GM23338 (cell line): ENCODE measurements at regions not wholly inside any gene's neighbourhood (a gene's known extent, or its start where the extent isn't known, plus 50 kb on each side); places are given as distances from the start of the nearest gene placed in this dataset.

Experiments used
- ATAC-seq: fragments of 200-7000 bp; cut with Tn5 transposase; 3 replicates; pipeline ENCODE4 v1.9.1; 2020
- DNase-seq: peaks from one replicate; pipeline ENCODE4 v3.0.0-alpha.2; 2015; ENCODE audit warnings: low spot score
- H2AFZ ChIP-seq: fragments of 200-600 bp; sonication (generic); 2 replicates; pipeline ENCODE4 v1.8.0; 2016; ENCODE audit warnings: antibody characterized with exemption, mild to moderate bottlenecking, moderate library complexity
- H3F3A ChIP-seq: fragments of 200-600 bp; sonication (generic); replicated peaks from 2 replicates; pipeline ENCODE4 v1.8.0; 2017; ENCODE audit warnings: antibody characterized with exemption, mixed run types, low read depth
- H3K27ac ChIP-seq: fragments of 200-600 bp; sonication (generic); 2 replicates; pipeline ENCODE4 v1.6.1; 2016; ENCODE audit warnings: low read depth
- H3K27me3 ChIP-seq: fragments of 200-600 bp; sonication (generic); 2 replicates; pipeline ENCODE4 v1.8.0; 2016; ENCODE audit warnings: mild to moderate bottlenecking, mixed run types, moderate library complexity; ENCODE audit not compliant: insufficient read depth
- H3K36me3 ChIP-seq: fragments of 200-600 bp; sonication (generic); 2 replicates; pipeline ENCODE4 v1.8.0; 2016; ENCODE audit warnings: mild to moderate bottlenecking; ENCODE audit not compliant: insufficient read depth
- H3K4me1 ChIP-seq: fragments of 200-600 bp; sonication (generic); 2 replicates; pipeline ENCODE4 v1.8.0; 2016; ENCODE audit warnings: mild to moderate bottlenecking, moderate library complexity; ENCODE audit not compliant: insufficient read depth
- H3K4me2 ChIP-seq: fragments of 200-600 bp; sonication (generic); 2 replicates; pipeline ENCODE4 v1.7.1; 2017; ENCODE audit warnings: mixed run types
- H3K4me3 ChIP-seq: fragments of 200-600 bp; sonication (generic); 2 replicates; pipeline ENCODE4 v1.6.1; 2016; ENCODE audit warnings: mixed run types
- H3K79me2 ChIP-seq: fragments of 200-600 bp; sonication (generic); replicated peaks from 2 replicates; pipeline ENCODE4 v1.8.0; 2017; ENCODE audit warnings: mild to moderate bottlenecking; ENCODE audit not compliant: insufficient read depth
- H3K9me2 ChIP-seq: fragments of 200-600 bp; sonication (generic); 2 replicates; pipeline ENCODE4 v1.8.0; 2017; ENCODE audit not compliant: insufficient read depth
- H4K20me1 ChIP-seq: fragments of 200-600 bp; sonication (generic); replicated peaks from 2 replicates; pipeline ENCODE4 v1.8.0; 2017; ENCODE audit warnings: mild to moderate bottlenecking; ENCODE audit not compliant: insufficient read depth
- H3K27ac Mint-ChIP-seq: 2 replicates; pipeline ENCODE4 v1.8.0; 2020; ENCODE audit warnings: inconsistent platforms, mild to moderate bottlenecking, moderate library complexity, mixed read lengths
- H3K27me3 Mint-ChIP-seq: 3 replicates; pipeline ENCODE4 v1.8.0; 2022; ENCODE audit warnings: low read depth, mild to moderate bottlenecking, moderate library complexity, mixed read lengths, inconsistent platforms; ENCODE audit not compliant: insufficient read depth, poor library complexity
- H3K36me3 Mint-ChIP-seq: 3 replicates; pipeline ENCODE4 v1.8.0; 2021; ENCODE audit warnings: low read depth, mild to moderate bottlenecking, inconsistent platforms, moderate library complexity, mixed read lengths
- H3K4me1 Mint-ChIP-seq: 3 replicates; pipeline ENCODE4 v1.8.0; 2020; ENCODE audit warnings: mild to moderate bottlenecking, inconsistent platforms, mixed read lengths
- H3K4me3 Mint-ChIP-seq: 3 replicates; pipeline ENCODE4 v1.8.0; 2021; ENCODE audit warnings: moderate library complexity, mild to moderate bottlenecking, inconsistent platforms, mixed read lengths
- H3K9me3 Mint-ChIP-seq: 3 replicates; pipeline ENCODE4 v1.8.0; 2020; ENCODE audit warnings: moderate library complexity, mild to moderate bottlenecking, inconsistent platforms, mixed read lengths
- CREB1 ChIP-seq: fragments of 250-450 bp; sonication (Bioruptor Pico); IDR thresholded peaks from 2 replicates; pipeline ENCODE4 v1.5.0; 2020; ENCODE audit warnings: low read depth, mild to moderate bottlenecking, moderate library complexity
- EZH2 ChIP-seq: fragments of 200-600 bp; sonication (generic); IDR thresholded peaks from one replicate; pipeline ENCODE4 v1.8.0; 2017; ENCODE audit warnings: antibody characterized with exemption, mild to moderate bottlenecking, low read depth; ENCODE audit not compliant: unreplicated experiment
- EZH2phosphoT487 ChIP-seq: fragments of 200-600 bp; sonication (generic); IDR thresholded peaks from one replicate; pipeline ENCODE4 v1.8.1; 2018; ENCODE audit warnings: antibody characterized with exemption; ENCODE audit not compliant: unreplicated experiment
- JUNB ChIP-seq: IDR thresholded peaks from one replicate; pipeline ENCODE4 v1.6.1; 2016; ENCODE audit warnings: antibody characterized with exemption; ENCODE audit not compliant: unreplicated experiment
- NANOG ChIP-seq: IDR thresholded peaks from 2 replicates; pipeline ENCODE4 v1.6.1; 2016; ENCODE audit warnings: antibody characterized with exemption, borderline replicate concordance
- POLR2AphosphoS5 ChIP-seq: IDR thresholded peaks from 2 replicates; pipeline ENCODE4 v1.6.1; 2016; ENCODE audit warnings: antibody characterized with exemption, low read depth
- STAT1 ChIP-seq: IDR thresholded peaks from one replicate; pipeline ENCODE4 v1.6.1; 2016; ENCODE audit warnings: antibody characterized with exemption; ENCODE audit not compliant: unreplicated experiment
- ZNF331 ChIP-seq: fragments of 250-450 bp; sonication (Bioruptor Pico); IDR thresholded peaks from 2 replicates; pipeline ENCODE4 v1.5.0; 2020; ENCODE audit warnings: low read depth, mild to moderate bottlenecking, moderate library complexity
- TF ChIP-seq, protein P1 (sequence below): fragments of 250-450 bp; sonication (Bioruptor Pico); IDR thresholded peaks from 2 replicates; pipeline ENCODE4 v1.5.0; 2020; ENCODE audit warnings: mild to moderate bottlenecking, moderate library complexity
- TF ChIP-seq, protein P2 (sequence below), 2 experiments: fragments of 200-600 bp in 1 of 2; sonication (generic) in 1 of 2; conservative IDR thresholded peaks; 2 replicates each; pipeline versions ENCODE4 v1.5.1 to v1.6.1; 2016 to 2017; ENCODE audit warnings: antibody characterized with exemption in 2 of 2, low read depth in 2 of 2, mild to moderate bottlenecking in 2 of 2, moderate library complexity in 1 of 2
- TF ChIP-seq, protein P3 (sequence below): IDR thresholded peaks from one replicate; pipeline ENCODE4 v1.6.1; 2018; ENCODE audit warnings: antibody characterized with exemption; ENCODE audit not compliant: unreplicated experiment
- TF ChIP-seq, protein P4 (sequence below): IDR thresholded peaks from 2 replicates; pipeline ENCODE4 v1.6.1; 2016; ENCODE audit warnings: antibody characterized with exemption

DNA sequence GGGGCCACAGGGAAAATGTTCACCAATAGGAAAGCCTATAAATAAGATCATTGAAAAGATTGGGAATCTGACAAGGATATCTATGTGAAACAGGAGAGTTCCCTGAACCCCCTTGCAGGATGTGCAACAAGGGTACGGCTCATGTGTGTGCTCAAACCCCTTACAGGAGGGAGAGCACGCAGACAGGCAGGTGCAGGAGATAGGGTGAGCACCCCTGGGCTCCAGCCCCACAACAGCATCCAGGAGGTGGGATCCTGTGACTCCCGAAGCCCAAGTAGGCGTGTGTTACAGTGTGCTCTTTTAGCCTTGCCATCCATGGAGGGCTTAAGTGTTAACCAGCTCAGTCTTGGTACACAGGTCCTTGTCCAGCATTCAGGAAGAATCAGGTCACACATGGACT is 204.2 kb downstream of the BMP7 start (continued):
- TF ChIP-seq, protein P1, sequence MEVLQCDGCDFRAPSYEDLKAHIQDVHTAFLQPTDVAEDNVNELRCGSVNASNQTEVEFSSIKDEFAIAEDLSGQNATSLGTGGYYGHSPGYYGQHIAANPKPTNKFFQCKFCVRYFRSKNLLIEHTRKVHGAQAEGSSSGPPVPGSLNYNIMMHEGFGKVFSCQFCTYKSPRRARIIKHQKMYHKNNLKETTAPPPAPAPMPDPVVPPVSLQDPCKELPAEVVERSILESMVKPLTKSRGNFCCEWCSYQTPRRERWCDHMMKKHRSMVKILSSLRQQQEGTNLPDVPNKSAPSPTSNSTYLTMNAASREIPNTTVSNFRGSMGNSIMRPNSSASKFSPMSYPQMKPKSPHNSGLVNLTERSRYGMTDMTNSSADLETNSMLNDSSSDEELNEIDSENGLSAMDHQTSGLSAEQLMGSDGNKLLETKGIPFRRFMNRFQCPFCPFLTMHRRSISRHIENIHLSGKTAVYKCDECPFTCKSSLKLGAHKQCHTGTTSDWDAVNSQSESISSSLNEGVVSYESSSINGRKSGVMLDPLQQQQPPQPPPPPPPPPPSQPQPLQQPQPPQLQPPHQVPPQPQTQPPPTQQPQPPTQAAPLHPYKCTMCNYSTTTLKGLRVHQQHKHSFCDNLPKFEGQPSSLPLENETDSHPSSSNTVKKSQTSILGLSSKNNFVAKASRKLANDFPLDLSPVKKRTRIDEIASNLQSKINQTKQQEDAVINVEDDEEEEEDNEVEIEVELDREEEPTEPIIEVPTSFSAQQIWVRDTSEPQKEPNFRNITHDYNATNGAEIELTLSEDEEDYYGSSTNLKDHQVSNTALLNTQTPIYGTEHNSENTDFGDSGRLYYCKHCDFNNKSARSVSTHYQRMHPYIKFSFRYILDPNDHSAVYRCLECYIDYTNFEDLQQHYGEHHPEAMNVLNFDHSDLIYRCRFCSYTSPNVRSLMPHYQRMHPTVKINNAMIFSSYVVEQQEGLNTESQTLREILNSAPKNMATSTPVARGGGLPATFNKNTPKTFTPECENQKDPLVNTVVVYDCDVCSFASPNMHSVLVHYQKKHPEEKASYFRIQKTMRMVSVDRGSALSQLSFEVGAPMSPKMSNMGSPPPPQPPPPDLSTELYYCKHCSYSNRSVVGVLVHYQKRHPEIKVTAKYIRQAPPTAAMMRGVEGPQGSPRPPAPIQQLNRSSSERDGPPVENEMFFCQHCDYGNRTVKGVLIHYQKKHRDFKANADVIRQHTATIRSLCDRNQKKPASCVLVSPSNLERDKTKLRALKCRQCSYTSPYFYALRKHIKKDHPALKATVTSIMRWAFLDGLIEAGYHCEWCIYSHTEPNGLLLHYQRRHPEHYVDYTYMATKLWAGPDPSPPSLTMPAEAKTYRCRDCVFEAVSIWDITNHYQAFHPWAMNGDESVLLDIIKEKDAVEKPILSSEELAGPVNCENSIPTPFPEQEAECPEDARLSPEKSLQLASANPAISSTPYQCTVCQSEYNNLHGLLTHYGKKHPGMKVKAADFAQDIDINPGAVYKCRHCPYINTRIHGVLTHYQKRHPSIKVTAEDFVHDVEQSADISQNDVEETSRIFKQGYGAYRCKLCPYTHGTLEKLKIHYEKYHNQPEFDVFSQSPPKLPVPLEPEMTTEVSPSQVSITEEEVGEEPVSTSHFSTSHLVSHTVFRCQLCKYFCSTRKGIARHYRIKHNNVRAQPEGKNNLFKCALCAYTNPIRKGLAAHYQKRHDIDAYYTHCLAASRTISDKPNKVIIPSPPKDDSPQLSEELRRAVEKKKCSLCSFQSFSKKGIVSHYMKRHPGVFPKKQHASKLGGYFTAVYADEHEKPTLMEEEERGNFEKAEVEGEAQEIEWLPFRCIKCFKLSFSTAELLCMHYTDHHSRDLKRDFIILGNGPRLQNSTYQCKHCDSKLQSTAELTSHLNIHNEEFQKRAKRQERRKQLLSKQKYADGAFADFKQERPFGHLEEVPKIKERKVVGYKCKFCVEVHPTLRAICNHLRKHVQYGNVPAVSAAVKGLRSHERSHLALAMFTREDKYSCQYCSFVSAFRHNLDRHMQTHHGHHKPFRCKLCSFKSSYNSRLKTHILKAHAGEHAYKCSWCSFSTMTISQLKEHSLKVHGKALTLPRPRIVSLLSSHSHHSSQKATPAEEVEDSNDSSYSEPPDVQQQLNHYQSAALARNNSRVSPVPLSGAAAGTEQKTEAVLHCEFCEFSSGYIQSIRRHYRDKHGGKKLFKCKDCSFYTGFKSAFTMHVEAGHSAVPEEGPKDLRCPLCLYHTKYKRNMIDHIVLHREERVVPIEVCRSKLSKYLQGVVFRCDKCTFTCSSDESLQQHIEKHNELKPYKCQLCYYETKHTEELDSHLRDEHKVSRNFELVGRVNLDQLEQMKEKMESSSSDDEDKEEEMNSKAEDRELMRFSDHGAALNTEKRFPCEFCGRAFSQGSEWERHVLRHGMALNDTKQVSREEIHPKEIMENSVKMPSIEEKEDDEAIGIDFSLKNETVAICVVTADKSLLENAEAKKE (CRISPR knock-in tag), result no peak
- TF ChIP-seq JUNB (no peak), POLR2AphosphoS5 (no peak), EZH2 (no peak), EZH2phosphoT487 (no peak)

DNA sequence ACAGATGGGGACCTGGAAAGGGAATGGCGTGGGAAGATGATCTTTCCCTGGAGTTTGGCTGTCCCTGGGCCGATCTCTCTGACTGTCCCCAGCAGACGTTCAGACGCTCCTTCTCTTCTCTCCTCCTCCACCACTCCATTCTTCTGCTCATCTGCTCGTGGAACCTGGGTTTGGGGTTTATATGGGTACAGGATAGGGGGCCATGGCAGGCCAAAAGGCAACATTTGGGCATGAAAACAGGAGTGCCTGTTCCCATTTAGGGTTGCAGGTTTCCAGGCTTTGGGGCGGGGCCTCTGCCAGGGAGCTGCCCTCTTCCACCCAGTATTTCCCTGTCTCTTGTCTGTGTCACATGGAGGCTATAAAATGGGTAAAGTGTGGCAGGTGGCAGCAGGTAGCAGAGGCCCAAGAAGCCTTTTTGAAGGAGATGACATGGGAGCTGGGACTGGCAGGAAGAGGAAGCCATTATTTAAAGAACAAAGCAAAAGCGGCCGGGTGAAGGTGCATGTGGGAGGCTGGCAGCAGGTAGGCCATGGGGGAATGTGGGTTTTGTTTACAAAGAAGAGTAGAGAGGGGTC is 203.7 kb downstream of the BMP7 start:
- Histone ChIP-seq H3K4me1 (peaks cover 4% of the 10 kb centered on the region), H3K36me3 (no peaks in the 10 kb centered on the region), H2AFZ (no peak overlapping the region), H3K79me2 (no peaks in the 10 kb centered on the region), H4K20me1 (no peaks in the 10 kb centered on the region), H3F3A (no peaks in the 10 kb centered on the region), H3K27ac (no peak overlapping the region), H3K4me2 (no peak overlapping the region), H3K9me2 (no peaks in the 10 kb centered on the region), H3K4me3 (no peak overlapping the region), H3K27me3 (no peaks in the 10 kb centered on the region)
- H3K4me1 Mint-ChIP-seq, result peaks cover 8% of the 10 kb centered on the region
- H3K9me3 Mint-ChIP-seq, result no peaks in the 10 kb centered on the region
- no peaks in the 10 kb centered on the region for H3K27me3 Mint-ChIP-seq
- DNase-seq, result no peak
- no peaks in the 10 kb centered on the region for H3K36me3 Mint-ChIP-seq
- no peak overlapping the region for H3K4me3 Mint-ChIP-seq
- H3K27ac Mint-ChIP-seq, result no peak overlapping the region
- no peak for ATAC-seq
- TF ChIP-seq, protein P2, sequence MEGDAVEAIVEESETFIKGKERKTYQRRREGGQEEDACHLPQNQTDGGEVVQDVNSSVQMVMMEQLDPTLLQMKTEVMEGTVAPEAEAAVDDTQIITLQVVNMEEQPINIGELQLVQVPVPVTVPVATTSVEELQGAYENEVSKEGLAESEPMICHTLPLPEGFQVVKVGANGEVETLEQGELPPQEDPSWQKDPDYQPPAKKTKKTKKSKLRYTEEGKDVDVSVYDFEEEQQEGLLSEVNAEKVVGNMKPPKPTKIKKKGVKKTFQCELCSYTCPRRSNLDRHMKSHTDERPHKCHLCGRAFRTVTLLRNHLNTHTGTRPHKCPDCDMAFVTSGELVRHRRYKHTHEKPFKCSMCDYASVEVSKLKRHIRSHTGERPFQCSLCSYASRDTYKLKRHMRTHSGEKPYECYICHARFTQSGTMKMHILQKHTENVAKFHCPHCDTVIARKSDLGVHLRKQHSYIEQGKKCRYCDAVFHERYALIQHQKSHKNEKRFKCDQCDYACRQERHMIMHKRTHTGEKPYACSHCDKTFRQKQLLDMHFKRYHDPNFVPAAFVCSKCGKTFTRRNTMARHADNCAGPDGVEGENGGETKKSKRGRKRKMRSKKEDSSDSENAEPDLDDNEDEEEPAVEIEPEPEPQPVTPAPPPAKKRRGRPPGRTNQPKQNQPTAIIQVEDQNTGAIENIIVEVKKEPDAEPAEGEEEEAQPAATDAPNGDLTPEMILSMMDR (conservative IDR thresholded peaks at IDR 0.05; ENCODE audit: low read depth in 2 of 2), result no peak
- TF ChIP-seq ZNF331 (CRISPR knock-in tag), result no peak
- no peak for TF ChIP-seq CREB1 (CRISPR knock-in tag)
- TF ChIP-seq POLR2AphosphoS5, result no peak
- TF ChIP-seq STAT1, result no peak
- TF ChIP-seq, protein P3, sequence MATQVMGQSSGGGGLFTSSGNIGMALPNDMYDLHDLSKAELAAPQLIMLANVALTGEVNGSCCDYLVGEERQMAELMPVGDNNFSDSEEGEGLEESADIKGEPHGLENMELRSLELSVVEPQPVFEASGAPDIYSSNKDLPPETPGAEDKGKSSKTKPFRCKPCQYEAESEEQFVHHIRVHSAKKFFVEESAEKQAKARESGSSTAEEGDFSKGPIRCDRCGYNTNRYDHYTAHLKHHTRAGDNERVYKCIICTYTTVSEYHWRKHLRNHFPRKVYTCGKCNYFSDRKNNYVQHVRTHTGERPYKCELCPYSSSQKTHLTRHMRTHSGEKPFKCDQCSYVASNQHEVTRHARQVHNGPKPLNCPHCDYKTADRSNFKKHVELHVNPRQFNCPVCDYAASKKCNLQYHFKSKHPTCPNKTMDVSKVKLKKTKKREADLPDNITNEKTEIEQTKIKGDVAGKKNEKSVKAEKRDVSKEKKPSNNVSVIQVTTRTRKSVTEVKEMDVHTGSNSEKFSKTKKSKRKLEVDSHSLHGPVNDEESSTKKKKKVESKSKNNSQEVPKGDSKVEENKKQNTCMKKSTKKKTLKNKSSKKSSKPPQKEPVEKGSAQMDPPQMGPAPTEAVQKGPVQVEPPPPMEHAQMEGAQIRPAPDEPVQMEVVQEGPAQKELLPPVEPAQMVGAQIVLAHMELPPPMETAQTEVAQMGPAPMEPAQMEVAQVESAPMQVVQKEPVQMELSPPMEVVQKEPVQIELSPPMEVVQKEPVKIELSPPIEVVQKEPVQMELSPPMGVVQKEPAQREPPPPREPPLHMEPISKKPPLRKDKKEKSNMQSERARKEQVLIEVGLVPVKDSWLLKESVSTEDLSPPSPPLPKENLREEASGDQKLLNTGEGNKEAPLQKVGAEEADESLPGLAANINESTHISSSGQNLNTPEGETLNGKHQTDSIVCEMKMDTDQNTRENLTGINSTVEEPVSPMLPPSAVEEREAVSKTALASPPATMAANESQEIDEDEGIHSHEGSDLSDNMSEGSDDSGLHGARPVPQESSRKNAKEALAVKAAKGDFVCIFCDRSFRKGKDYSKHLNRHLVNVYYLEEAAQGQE, result no peak
- TF ChIP-seq EZH2, result no peak
- TF ChIP-seq, protein P4, sequence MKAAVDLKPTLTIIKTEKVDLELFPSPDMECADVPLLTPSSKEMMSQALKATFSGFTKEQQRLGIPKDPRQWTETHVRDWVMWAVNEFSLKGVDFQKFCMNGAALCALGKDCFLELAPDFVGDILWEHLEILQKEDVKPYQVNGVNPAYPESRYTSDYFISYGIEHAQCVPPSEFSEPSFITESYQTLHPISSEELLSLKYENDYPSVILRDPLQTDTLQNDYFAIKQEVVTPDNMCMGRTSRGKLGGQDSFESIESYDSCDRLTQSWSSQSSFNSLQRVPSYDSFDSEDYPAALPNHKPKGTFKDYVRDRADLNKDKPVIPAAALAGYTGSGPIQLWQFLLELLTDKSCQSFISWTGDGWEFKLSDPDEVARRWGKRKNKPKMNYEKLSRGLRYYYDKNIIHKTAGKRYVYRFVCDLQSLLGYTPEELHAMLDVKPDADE, result no peak
- no peak for TF ChIP-seq JUNB
- TF ChIP-seq NANOG, result no peak
